H1 (cell line): ENCODE measurements at regions not wholly inside any gene's neighbourhood (a gene's known extent, or its start where the extent isn't known, plus 50 kb on each side); places are given as distances from the start of the nearest gene placed in this dataset.

Experiments used
- CBX5 ChIP-seq: fragments of 300-800, 300-1000 bp; sonication (generic); IDR thresholded peaks from 2 replicates; pipeline ENCODE4 v1.7.1; 2016; ENCODE audit warnings: antibody characterized with exemption, low read length, low read depth
- CHD7 ChIP-seq: fragments of 300-600 bp; sonication (generic); IDR thresholded peaks from 2 replicates; pipeline ENCODE4 v1.7.1; 2012; ENCODE audit warnings: low read length, moderate library complexity, mild to moderate bottlenecking, inconsistent platforms; ENCODE audit not compliant: insufficient replicate concordance
- CTCF ChIP-seq, 3 experiments: IDR thresholded peaks; 1 replicate in 2 of 3; 2 replicates in 1 of 3; pipeline versions ENCODE4 v1.5.1 to v1.6.1; 2011; ENCODE audit warnings: low read length in 3 of 3, mild to moderate bottlenecking in 3 of 3, inconsistent platforms in 2 of 3, low read depth in 1 of 3, moderate library complexity in 1 of 3; ENCODE audit not compliant: insufficient read depth in 1 of 3; ENCODE audit errors: control extremely low read depth in 1 of 3
- RAD21 ChIP-seq, 2 experiments: IDR thresholded peaks in 1 of 2; conservative IDR thresholded peaks in 1 of 2; 2 replicates each; pipeline ENCODE4 v1.6.1; 2011; ENCODE audit warnings: low read depth in 2 of 2, low read length in 2 of 2, improper control_type of control experiment in 1 of 2, inconsistent platforms in 1 of 2, mild to moderate bottlenecking in 1 of 2, moderate library complexity in 1 of 2

GRCh38 chr14:97785495-97785894 lies 988.3 kb downstream of the VRK1 start (continued):
- TF ChIP-seq CHD7: no peak
- TF ChIP-seq RAD21 (IDR thresholded peaks at IDR 0.05 in 1 of 2, conservative IDR thresholded peaks at IDR 0.05 in 1 of 2; ENCODE audit: low read depth in 2 of 2, low read length in 2 of 2): no peak
- no peak for TF ChIP-seq CBX5
- TF ChIP-seq CTCF (IDR thresholded peaks at IDR 0.05; ENCODE audit: control extremely low read depth in 1 of 3, insufficient read depth in 1 of 3, low read depth in 1 of 3, low read length in 3 of 3): no peak
